NCI-H2029 (cell line): ENCODE measurements at regions not wholly inside any gene's neighbourhood (a gene's known extent, or its start where the extent isn't known, plus 50 kb on each side); places are given as distances from the start of the nearest gene placed in this dataset.
"Not testable (repeated sequence)": the region's sequence is repeated elsewhere in the genome, so short reads cannot be mapped to it uniquely, and the experiment has no call there.

Experiments
- DNase-seq: peaks from one replicate; lab custom pipeline; 2025; lab: John Stamatoyannopoulos, UW

DNA sequence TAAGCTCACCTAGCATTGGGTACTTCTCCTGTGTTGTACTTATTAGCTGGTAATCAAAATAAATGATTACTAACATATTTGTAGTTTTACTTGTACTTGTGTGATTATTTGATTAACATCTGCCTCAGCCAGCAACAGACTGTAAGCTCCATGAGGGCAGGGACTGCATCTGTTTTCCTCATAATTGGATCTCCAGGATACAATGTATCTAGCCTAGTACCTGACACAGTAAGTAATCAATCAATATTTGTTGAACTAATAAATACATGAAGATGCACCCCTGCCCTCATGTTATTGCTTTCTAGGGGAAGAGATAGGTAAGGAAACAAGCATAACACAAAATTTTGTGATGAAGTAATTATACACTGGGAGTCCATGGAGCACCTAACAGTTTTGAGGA, 101.5 kb downstream of the TENT5C start:
- no peak for DNase-seq

DNA sequence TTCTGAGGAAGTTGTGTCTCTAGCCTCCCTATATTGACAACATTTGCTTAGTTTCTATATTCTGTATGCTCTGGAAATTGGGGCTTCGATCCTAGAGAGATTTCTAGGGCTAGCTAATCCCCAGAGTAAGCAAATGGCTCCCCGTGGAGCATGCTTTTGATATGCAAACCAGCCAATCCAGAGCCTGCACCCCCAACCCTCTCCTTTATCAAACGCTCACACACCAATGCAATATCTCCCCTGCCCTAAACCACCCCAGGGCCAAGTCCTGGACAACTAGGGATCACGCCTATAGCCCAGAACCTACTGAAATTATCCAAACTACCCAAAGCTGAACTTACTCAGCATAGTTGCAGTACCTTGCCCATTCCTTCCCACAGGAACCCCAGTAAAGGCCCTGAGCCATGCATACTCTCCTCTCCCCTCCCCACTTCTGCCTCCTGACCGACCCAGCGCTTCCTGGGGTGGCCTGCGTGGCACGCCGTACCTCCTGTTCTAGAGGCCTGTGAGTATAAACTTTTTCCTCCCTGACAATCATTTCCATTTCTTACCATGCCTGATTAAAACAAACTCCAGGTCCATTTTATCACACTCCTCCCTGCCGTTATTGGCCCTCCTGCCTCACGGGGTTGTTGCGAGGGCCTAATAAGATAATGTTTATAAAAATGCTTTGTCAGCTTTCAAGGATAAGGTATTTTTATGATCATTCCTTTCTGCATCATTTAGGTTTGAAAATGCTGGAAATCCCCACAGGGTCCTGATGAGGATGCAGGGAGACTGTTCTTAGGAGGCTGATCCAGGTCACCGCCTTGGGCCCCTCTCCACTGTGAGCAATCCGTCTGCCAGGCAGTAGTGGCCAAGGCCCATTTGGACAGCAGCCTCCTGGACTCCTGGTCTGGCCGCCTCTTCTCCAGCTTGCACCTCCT, 102.7 kb downstream of the TENT5C start:
- no peak for DNase-seq

DNA sequence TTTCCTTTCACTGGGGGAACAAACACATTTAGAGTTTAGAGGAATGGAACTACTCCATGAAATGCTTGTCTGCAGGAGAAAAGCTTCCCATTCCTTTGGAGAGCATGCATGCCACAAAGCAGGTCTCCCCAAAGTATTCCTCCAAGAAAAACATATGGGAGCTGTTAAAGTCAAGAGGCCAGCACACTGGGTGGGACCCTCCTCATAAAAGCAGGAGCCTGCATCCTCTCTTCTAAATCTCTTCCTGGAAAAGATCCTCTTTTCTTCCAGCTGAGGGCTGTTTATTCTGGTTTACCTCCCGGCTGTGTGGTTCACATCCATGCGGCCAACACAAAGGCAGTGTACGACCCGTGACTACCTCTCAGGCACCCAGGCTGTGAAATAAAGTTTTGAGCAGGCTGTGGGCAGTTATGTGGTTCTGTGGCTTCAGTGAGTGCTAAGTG, 103.4 kb downstream of the TENT5C start:
- no peak for DNase-seq

DNA sequence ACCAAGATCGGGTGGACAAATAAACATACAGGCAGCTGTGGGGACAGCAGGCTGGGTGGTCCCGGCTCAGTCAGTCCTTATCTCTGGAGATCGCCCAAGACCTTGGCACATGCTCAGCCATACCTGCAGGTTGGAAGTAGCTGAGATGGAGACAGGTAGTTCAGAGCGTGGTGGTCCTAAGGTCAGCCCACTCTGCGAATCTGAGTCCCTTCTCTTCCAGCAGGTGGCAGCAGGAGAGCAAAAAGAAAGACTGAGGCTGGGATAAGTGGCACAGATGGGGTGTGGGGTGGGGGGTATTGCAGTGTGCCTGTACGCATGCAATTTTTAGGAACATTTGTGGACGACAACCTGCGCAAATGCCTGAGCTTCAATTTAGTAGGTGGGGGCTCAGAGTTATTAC, 104.9 kb downstream of the TENT5C start:
- no peak for DNase-seq

DNA sequence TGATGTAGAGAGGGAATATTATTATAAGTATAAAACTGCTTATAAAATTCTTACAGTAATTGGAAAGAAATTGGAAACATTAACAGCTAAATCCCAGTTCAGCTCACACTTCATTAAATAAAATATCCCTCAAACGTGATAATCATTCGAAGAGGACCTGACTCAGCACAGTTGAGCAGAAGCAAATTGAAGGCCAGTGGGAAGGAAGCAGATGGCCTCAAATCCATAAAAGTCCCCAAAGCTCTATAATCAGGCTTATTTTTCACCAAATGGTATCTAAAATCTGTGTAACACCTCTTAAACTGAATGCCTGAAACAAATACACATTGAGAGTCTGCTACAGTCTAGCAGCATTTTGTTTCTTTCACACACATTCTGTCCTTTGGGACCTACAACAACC, 106.8 kb downstream of the TENT5C start:
- DNase-seq, result no peak

DNA sequence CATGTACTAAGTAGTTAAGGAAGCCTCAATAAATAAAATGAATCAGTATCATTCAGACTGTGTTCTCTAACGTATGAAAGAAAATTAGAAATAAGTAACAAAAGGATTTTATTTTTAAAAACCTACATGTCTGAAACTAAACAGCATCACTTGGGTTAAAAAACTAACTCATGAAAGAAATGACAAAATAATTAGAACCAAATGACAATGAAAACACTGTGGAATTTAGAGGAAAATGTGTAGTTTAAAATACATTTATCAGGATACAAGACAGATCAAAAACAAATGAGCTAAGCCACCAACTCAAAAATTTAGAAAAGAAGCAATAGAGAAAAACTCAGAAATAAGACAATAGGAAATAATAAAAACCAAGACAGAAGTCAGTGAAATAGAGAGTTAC, 108.7 kb downstream of the TENT5C start:
- DNase-seq, result no peak

DNA sequence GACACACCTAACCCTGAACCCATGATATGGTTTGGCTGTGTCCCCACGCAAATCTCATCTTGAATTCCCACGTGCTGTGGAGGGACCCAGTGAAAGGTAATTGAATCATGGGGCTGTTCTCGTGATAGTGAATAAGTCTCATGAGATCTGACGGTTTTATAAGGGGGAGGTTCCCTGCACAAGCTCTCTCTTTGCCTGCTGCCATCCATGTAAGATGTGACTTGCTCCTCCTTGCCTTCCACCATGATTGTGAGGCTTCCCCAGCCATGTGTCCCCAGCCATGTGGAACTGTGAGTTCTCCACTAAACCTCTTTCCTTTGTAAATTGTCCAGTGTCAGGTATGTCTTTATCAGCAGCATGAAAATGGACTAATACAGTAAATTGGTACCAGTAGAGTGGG, 110.2 kb downstream of the TENT5C start:
- not testable (repeated sequence) for DNase-seq

DNA sequence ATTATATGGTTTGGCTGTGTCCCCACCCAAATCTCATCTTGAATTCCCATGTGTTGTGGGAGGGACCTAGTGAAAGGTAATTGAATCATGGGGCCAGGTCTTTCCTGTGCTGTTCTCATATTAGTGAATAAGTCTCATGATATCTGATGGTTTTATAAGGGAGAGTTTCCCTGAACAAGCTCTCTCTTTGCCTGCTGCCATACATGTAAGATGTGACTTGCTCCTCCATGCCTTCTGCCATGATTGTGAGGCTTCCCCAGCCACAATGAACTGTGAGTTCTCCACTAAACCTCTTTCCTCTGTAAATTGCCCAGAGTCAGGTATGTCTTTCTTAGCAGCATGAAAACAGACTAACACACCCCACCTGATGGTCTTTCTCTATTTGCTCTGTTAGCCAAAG, 112.1 kb downstream of the TENT5C start:
- DNase-seq, result not testable (repeated sequence)

DNA sequence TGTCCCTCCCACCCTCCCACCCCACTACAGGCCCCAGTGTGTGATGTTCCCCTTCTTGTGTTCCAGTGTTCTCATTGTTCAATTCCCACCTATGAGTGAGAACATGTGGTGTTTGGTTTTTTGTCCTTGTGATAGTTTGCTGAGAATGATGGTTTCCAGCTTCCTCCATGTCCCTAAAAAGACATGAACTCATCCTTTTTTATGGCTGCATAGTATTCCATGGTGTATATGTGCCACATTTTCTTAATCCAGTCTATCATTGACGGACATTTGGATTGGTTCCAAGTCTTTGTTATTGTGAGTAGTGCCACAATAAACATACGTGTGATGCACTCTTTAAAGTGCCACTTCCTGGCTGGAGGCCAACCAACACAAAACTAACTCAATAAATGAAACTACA, 112.7 kb downstream of the TENT5C start:
- DNase-seq, result not testable (repeated sequence)

DNA sequence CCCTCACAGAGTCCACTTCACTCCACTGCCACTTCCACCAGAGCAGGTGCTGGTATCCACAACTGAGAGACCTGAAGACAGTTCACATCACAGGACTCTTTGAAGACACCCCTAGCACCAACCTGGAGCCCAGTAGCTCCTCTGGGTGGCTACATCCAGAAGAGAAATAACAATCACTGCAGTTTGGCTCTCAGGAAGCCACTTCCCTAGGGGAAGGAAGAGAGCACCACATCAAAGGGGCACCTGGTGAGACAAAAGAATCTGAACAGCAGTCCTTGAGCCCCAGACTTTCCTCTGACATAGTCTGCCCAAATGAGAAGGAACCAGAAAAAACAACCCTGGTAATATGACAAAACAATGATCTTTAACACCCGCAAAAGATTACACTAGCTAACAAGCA, 113.2 kb downstream of the TENT5C start:
- DNase-seq, result no peak

DNA sequence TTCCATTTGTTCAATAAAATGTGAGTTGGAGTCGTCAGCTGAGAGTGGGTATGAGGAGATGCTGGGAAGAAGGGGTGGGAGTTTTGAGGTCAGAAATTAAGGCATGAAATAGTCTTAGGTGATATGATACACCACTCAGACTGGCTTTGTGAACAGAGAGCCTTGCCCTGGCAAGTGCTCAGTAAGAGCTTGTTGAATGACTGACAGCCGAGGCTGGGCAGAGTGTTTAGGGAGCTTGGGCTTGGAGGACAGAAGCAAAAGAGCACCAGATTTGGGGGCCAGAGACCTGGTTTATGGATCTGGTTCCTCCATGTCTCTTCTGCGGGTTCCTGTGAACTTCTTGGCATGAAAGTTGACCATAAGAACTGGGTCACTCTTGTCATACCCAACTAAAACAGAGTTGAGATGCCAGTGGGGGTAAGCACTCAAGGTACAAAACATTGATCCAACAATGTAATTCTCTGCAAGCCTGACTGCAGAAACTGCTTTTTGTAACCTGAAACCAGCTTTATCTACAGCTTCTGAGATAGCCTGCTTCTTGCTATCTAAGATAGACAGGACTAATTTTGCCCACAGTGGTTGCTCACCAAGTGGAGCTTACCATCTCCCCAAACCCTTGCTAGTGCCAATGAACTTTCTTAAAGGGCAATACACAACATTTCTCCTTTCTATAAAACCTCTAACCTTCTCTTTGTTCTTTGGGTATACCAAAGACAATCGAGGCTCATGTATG, 126.4 kb downstream of the TENT5C start:
- DNase-seq, result no peak

DNA sequence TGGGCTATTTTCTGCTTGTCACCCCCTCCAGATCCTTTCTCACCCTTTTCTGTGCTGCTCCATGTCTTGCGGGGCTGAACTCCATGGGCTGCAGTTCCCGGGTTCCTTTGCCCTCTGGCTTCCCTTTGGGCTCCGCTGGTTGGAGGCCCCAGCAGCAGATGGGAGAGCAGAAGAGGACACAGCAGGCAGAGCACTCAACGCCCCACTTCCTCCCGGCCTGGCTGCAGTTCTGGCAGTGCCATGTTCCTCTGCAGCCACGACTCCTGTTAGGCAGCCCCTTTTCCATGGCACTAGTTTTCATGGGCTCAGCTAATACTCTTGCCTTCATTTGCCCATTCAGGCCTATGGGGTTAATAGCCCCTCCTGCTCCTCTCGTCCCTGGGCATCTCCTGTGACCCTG, 127.1 kb downstream of the TENT5C start:
- DNase-seq, result no peak

DNA sequence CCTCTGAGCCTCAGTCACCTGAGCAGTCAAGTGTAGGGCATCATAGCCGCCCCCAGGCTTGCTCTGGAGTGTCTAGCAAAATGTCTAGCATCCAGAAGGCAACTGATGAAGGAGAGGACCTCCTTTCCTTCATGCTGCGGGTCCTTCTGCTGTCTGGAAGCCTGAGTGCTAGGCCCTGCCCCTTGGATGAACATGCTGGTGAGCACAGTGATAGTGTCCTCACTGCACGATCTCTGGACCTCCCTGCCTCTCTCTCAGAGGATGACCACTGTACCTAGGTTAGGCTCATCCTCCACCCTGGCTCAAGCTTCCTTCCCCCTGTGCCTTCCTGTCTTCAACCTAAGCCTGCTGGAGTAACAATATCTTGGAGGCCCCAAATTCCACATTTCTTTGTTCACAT, 128.6 kb downstream of the TENT5C start:
- no peak for DNase-seq

DNA sequence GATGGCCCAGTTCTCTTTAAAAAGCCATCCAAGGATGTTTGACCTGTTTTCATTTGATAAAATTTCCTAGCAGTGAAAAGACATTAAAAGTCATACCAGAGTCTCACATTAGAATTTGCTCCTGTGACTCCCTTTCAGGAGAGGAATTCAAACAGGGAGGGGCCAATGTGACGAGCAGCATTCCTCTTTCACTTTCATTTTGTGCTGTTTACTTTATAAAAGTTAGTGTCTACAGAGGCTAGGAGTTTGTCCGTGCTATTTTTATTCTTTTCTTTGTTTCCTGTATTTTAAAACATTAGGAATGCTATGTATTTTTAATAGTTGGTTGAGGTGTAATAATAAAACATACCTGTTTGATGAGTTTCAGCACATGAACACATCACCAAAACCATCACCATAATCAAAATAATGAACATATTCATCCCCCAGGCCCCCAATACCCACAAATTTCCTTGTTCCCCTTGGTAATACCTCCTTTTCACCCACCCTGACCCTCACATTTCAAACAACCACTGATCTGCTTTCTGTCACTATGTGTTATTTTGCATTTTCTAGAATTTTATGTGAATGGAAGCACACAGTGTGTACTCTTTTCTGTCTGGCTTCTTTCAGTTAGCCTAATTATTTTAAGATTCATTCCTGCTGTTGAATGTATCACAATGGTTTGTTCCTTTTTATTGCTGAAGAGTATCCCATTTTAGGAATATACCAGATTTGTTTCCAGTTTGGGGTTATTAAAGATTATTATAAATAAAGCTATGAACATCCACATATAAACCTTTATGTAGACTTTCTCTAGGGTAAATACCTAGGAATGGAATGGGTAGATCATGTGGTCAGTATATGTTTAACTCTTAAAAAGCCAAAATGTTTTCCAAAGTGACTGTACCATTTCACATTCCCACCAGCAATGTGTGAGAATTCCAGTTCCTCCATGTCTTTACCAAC, 129.5 kb downstream of the TENT5C start:
- DNase-seq, result no peak

DNA sequence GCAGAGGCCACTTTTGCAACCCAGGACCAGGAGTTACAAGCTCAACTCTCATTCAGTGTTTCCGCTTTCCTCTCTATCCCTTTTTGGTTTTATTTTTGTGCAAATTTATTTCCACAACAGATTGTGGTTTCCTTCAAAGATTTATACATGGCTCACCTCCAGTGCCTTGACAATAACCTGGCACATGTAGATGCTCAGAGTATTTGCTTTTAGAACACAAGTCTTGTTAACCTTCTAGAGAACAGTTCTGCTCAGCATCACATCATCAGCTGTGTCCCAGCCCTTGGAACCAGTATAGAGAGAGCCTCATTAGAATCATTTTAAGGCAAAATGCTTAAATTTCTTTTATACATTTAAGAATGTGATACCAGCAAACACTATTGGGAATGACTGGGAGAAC, 133.7 kb downstream of the TENT5C start:
- DNase-seq, result no peak

DNA sequence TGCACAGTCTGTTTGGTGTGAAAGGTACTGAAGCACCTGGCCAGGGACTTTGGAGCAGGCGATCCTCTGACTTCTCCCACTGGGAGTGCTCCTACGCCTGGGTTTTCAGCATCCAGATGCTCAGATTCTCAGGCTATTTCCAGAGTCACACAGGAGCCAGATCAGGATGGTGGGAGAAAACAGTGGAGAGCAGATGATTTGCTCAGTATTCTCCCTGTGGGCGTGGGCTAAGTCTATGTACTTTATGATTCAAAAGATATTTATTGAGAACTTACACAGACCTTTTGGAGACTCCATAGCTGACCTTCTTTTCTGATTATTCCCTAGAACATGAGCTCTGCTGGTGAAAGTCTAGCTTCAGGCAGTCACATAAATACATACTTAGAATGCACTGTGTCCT, 134.6 kb downstream of the TENT5C start:
- no peak for DNase-seq

DNA sequence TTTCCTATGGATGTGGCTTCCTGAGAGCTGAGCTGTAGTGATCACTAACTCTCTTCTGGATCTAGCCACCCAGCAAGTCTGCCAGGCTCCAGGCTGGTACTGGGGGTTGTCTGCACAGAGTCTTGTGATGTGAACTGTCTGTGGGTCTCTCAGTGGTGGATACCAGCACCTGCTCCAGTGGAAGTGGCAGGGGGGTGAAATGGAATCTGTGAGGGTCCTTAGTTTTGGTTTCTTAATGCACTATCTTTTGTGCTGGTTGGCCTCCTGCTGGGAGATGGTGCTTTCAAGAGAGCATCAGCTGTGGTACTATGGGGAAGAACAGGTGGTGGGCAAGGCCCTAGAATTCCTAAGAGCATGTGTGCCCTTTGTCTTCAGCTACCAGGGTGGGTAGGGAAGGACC, 140.7 kb downstream of the TENT5C start:
- not testable (repeated sequence) for DNase-seq

DNA sequence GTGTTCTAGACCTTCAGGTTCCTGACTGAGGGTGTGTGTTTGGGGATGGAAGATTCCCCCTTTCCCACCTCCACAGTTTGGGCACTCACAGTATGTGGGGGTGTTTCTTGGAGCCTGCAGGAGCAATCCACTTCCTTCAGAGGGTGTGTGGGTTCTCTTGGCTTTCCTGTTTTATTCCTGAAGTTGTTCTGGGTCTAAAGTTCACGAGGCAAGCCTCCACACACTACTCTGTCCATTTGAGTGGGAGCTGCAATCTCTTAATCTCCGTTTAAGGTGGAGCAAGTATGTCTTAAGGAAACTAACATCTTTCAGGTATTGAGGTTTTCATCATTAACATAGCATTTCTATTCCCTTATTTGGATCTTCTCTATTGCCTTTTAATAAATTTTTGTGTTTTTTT, 141.8 kb downstream of the TENT5C start:
- no peak for DNase-seq

DNA sequence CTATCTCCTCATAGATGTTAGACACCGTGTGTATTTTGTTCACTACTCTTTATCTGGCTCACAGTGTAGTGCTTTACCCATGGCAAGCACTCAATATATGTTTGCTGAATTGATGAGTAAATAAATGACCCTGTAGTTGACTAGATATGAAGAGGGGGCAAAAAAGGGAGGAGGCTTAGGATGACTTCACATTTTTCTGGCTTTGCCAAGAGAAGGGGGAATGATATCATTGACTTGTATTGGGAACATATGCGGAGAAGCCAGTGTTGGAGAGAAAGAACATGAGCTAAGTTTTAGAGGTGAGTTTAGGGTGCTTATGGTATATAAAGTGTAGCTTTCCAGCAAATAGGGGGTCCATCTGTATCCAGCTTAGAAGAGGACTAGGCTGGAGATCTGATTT, 145.5 kb downstream of the TENT5C start:
- DNase-seq, result no peak

DNA sequence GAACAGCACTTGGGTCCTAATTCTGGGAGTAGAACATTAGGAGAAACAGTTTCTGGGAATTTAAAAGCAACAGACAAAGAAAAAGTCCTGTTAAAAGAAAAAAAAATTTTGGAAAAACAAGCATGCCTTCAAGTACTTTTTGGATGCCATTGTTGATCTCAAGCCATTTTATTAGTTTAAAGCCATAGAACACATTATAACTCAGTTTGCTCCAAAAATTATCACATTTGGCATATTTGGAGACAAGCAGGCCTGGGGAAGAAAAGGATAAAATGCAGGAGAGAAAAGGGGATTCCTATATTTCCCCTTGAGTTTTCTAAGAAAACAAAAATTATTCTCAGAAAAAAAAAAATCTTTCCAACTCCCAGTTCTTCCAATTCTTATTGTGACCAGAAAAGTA, 146.8 kb downstream of the TENT5C start:
- no peak for DNase-seq

DNA sequence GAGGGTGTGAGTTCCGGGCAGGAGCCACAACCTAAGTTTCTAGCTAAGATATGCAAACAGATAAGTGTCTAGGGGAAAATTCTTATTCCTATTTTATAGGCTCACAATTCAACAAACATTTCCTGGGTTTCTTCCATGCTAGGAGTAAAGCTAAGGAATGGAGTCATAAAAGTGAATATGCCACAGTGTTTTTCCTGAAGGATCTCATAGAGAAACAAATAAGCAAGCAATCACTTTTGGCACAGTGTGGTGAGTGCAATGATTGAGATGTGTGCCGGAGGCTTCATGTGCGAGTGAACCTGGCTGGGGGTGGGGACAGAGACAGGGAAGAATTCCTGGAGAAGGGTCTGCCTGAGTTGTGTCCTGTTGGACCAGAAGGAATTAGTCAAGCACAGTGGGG, 147.4 kb downstream of the TENT5C start:
- DNase-seq, result no peak

DNA sequence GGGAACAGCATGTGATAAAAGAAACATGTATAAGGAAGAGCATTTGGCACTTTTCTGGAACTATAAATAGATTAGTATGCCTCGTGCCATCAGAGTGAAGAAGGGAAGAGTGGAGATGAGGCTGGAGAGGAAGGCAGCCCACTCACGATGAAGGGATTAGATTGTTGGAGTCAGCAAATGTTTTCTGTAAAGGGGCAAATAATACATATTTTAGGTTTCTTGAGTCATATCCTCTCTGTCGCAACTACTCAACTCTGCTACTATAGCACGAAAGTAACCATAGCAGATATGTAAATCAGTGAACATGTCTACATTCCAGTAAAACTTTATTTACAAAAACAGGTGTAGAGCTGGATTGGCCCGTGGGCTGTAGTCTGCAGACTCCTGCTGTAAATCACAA, 147.8 kb downstream of the TENT5C start:
- no peak for DNase-seq
